GM19328 (cell line): ENCODE measurements at regions not wholly inside any gene's neighbourhood (a gene's known extent, or its start where the extent isn't known, plus 50 kb on each side); places are given as distances from the start of the nearest gene placed in this dataset.
"Not testable (repeated sequence)": the region's sequence is repeated elsewhere in the genome, so short reads cannot be mapped to it uniquely, and the experiment has no call there.

Experiments used
- ATAC-seq: cut with Tn5 transposase; IDR thresholded peaks from one replicate; pipeline ENCODE4 v1.9.1; 2021; ENCODE audit warnings: mild to moderate bottlenecking, moderate library complexity; ENCODE audit not compliant: unreplicated experiment

DNA sequence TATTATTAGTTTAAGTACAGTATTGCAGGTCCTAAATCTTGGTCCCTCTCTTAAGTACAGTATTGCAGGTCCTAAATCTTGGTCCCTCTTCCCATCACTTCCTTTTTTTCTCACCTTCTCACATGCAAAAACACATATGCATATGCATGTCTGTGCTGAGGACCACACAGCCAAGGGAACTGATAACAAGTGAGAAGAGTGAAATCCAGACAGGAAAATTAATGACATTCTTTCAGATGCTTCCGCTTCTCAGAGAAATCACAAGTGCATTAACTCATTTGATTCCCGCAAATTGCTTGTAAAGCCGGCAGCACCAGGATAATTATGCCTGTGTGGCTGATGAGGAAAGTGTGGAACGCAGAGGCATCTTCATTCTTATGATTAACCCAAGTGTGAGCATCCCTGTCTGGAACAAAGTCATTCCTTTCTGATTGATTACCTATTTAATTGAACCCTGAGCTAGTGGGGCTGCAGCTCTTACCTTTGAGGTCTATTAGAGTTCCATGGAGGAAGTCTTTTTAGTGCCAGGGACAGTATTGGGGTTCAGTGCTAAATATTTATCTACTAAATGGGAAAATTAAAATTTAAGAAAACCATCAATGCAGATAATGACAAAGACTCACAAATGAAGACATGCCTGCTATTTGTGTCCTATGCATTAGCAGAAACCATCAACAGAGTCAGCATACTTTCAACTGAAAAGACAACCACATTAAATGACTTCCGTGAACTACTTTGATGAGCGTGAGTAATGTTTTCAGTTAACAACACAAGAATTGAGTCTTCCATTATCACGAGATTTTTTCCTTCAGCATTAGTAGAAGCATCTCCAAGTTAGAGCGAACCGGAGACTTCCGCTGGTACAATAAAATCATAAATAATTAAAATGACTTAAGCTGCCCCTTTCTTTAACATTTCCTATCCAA lies 220.4 kb upstream of the SLC35G4 start:
- ATAC-seq, result no peak

- no peak for ATAC-seq
Observed at GRCh38 chr18:11387880-11388279, 221.5 kb upstream of the SLC35G4 start.

- ATAC-seq, result no peak
Observed at GRCh38 chr18:11383381-11383780, 226.0 kb upstream of the SLC35G4 start.

DNA sequence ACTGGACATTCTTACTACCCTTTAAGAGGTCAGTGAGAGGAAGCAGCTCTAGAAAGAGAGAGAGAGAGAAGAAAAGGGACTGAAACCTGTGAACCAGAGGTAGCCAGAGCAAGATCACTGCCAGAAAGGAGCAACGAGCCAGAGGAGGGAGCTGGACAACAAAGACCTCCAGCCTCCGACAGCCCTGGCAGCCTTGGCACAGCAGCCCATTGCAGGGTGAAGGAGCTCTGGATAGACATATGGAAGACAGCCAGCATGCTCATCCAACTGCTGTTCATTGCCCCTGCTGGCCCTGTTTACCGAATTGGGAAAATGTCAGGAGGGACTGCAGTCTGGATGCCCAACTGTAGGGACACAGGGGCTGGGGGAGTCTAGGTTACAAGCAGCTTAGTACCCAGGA lies 228.4 kb upstream of the SLC35G4 start:
- ATAC-seq, result no peak

- no peak for ATAC-seq
Observed at GRCh38 chr18:11379660-11380059, 229.7 kb upstream of the SLC35G4 start.

GRCh38 chr18:11377766-11378540 lies 228.6 kb upstream of the PIEZO2 start:
- no peak for ATAC-seq

DNA sequence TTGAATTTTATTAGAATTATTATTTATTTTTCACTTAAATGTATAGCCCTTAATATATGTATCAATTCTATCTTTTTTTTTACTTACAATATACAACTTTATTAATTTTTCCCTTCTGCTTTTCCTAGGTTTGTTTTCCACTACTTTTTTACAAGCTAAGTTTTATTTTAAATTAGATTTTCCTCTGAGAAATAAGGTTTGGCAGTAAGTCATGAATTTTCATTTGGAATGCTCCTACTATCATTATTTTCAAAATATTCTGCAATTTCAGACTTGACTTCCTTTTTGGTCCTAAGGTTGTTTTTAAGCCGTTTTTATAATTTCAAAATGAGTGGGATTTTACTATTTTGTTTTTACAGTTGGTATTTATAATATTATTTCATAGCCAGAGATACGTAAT lies 222.8 kb upstream of the PIEZO2 start:
- no peak for ATAC-seq

GRCh38 chr18:11369556-11369955 lies 220.2 kb upstream of the PIEZO2 start:
- ATAC-seq, result no peak

DNA sequence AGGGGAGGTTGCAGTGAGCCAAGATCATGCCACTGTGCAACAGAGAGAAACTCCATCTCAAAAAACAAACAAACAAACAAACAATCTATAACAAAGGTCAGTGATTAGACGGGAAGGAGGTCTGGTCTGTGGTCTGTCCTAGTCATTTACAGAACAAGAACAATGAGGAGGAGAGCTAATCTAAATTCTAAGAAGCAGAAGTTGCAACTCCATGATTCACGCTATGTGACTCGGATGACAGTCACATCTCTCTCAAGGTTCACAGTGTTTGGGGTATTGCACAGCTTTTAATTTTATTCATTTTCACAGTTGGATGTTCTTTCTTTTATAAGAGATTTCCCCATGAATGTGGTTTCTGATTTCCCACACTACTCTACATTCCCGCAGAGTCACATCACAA lies 218.7 kb upstream of the PIEZO2 start:
- no peak for ATAC-seq

- ATAC-seq, result no peak
Observed at GRCh38 chr18:11367351-11367750, 218.0 kb upstream of the PIEZO2 start.

GRCh38 chr18:11366410-11366809 lies 217.0 kb upstream of the PIEZO2 start:
- no peak for ATAC-seq

DNA sequence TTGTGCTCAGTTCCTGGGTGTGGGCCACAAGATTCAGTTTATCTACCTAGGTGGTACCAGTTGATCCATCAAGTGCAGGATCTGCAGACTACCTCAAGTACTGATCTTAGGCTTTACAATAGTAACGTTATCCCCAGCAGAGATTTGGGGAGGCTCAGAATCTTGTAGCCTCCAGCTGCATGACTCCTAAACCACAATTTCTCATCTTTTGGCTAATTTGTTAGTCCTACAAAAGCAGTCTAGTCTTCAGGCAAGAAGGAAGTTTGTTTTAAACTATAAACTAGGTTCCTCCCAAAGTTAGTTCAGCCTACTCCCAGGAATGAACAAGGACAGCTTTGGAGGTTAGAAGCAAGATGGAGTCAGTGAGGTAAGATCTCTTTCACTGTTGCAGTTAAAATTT lies 213.5 kb upstream of the PIEZO2 start:
- no peak for ATAC-seq

- ATAC-seq, result not testable (repeated sequence)
Observed at GRCh38 chr18:11361862-11362261, 212.5 kb upstream of the PIEZO2 start.

DNA sequence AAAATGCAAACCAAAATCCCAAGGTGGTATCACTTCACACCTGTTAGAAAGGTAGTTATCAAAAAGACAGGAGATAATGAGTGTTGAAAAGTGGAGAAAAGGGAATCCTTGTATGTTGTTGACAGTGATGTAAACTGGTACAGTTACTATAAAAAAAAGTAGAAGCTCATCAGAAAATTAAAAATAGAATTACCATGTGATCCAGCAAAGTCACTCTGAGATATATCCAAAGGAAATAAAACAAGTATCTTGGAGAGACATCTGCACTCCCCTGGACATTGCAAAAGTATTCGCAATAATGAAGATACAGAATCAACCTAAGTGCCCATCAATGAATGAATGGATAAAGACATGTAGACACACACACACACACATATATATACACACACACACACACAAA lies 208.3 kb upstream of the PIEZO2 start:
- ATAC-seq, result no peak

GRCh38 chr18:11344576-11344975 lies 195.2 kb upstream of the PIEZO2 start:
- not testable (repeated sequence) for ATAC-seq

- ATAC-seq, result no peak
Observed at GRCh38 chr18:11343096-11343495, 193.7 kb upstream of the PIEZO2 start.

GRCh38 chr18:11342115-11342514 lies 192.7 kb upstream of the PIEZO2 start:
- ATAC-seq, result not testable (repeated sequence)

DNA sequence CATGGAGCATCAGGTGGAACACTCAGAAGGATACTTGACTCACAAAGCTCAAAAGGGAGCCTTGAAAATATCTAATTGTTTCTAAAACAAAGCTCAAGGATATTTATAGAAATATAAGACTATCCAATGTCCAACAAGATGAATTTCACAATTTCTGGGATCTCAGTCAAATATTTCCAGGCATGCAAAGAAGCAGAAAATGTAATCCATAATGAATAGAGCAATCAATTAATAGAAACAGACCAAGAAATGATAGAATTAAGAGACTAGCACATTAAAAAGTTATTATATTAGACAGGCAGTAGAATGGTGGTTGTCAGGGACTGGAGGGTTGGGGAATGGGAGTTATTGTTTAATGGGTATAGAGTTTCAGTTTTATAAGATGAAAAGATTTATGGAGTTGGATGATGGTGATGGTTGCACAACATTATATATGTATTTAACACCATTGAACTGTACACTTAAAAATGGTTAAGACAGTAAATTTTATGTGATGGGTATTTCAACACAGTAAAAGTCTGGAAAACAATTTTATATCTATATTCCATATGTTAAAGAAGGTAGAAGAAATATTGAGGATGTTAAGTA lies 189.9 kb upstream of the PIEZO2 start:
- ATAC-seq, result no peak

GRCh38 chr18:11336241-11336640 lies 186.9 kb upstream of the PIEZO2 start:
- ATAC-seq, result no peak

DNA sequence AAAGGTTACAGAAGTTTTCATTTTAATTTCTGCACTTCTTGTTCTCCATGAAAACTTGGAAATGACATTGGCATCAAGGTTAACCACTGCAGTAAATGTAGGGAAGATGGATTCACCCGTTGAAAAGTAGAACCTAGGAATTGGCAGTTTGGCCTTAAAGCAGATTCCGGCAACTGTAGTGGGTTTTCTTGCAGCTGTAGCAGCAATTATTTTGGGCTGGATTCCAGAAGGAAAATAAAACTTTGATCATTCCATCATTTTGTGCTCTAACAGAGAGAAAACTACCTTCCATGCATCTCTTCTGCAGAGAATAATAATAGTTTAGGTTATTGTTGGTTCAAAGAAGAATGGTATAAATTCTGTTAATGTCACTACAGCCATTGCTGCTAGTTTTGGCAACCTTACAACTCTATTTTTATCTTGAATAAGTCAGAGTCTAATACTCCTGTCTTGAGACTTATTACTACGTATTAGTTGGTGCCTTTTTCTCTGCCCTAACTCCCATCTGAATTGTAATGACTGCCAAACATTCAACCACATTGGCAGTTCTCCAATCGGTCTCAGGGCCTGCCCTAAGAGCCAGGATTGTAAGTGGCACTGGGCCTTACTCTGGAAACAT lies 178.1 kb upstream of the PIEZO2 start:
- no peak for ATAC-seq
